ENCODE measurements at regions not wholly inside any gene's neighbourhood (a gene's known extent, or its start where the extent isn't known, plus 50 kb on each side); places are given as distances from the start of the nearest gene placed in this dataset.
A peak's percentile ranks its signal among the peaks of the same experiment; 100 is the strongest.

GRCh38 chr21:16751695-16752474, 761.0 kb upstream of the CXADR start:
- DNase-seq, result no peak

DNA sequence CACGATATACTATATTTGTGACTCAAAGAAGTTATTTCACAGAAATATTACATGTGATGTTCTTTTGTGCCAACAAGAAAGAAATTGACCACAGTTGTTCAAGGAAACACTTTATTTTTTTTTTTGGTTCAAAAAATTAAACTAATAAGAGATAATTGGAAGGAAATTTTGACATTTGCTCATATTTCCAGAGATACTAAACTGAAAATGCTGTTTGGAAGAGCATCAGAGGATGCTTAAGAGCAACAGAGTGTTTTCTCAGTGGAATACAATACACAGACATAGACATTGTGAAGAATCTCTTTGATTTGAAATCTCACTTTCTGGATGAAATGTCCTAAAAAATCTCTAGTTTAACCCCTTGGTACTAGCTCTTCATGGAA, 760.4 kb upstream of the CXADR start:
- no peak for DNase-seq

- no peak for DNase-seq
Observed at GRCh38 chr21:16755061-16755460, 757.8 kb upstream of the CXADR start.

DNA sequence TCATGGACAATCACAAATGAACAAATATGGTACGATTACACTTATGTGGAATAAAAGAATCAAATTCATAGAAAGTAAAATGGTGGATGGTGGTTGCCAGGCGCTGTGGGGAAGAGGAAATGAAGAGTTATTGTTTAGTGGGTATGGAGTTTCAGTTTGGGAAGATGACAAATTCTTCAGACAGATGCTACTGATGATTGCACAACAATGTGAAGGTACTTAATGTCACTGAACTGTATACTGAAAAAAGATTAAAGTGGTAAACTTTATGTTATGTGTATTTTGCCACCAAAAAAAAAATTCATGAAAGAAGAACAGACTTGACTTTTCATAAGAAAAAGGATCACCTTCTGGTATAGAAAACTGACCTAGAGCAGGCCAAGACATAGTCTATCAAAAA, 745.6 kb upstream of the CXADR start:
- no peak for DNase-seq

- DNase-seq, result no peak
Observed at GRCh38 chr21:16768096-16768495, 744.7 kb upstream of the CXADR start.

- no peak for DNase-seq
Observed at GRCh38 chr21:16770266-16770665, 742.6 kb upstream of the CXADR start.

DNA sequence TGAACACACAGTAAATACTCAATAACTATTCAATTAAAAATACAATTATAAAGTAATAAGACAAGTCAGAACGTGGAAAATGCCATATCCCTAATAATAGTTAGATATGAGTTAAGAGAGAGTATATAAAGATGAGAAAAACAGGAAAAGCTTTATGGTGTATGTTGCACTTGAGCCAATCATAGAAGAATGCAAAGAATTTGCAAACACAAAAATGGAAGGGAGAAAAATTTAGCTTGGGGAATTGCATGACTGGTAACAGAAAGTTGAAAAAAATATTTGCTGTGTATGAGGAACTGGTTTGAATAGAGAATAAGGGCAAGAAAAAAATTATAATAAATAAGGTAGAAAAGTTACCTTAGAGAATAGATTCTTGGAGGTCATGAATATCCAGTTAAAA, 739.6 kb upstream of the CXADR start:
- DNase-seq, result no peak

DNA sequence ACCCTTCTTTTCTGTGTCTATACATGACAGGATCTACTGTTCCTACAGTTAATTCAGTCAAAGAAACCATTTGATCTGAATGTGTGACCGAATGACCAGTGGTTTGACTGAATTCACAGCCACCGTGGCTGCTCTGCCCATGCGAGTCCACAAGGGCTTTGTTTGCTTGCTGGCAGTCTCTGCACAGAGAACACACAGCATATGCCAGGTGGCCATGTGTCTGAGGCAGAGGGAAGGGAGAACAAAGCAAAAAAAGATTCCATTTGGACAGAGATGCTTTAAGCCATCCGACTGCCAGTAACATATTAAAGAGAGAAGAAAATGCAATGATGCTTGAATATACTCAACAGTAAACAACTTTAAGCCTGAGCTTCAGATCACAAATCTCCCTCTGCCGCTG, 737.8 kb upstream of the CXADR start:
- DNase-seq, result no peak

GRCh38 chr21:16777041-16777720, 735.7 kb upstream of the CXADR start:
- DNase-seq, result peak; percentile 42

DNA sequence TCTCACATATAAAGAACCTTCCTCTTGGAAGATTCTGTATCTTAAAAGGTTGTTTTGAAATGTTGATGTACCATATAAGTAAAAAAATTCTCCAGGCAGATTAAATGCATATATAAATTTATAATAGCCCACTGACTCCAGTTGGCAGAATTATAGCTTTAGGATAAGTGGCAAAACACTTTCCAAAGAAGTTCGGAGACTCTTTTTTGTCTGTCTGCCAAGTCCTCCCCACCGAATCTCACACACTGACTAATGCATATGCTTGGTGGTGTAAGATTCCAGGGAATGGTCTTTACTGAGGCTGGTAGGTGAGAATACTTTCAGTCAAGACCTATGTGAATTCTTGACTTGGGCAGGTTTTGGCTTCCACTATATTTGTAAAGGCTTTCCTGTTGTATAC, 724.3 kb upstream of the CXADR start:
- no peak for DNase-seq

DNA sequence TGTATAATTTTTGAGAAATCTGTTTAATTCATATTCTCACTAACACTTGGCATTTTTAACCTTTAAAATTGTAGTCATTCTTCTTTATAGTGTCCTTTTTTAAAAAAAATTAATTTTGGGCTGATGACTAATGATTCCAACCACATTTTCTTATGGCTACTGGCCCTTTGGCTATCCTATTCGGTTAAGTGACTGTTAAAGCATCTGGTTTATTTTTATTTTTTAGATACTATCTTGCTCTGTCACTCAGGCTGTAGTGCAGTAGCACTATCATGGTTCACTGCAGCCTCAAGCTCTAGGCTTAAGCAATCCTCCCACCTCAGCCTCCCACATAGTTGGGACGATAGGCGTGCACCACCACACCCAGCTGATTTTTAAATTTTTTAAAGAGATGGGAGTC, 723.2 kb upstream of the CXADR start:
- DNase-seq, result no peak

DNA sequence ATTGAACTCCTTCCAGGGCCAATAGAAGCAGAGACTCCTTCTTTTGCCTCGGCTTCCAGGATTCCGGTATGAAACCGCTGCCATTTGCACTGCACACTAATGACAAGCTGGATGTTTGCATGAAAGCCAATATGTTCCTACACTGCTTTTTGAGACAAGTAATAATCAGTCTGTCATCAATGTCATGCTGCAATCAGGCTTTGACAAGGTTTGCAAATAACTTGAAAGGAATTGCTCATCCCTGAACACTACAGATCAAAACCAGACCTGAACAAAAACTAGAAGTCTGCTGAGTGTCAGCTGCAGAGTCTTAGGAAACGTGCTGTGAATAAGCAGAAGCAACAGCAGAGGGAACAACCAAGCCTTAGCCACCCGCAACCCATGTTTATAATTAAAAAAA, 720.7 kb upstream of the CXADR start:
- no peak for DNase-seq

DNA sequence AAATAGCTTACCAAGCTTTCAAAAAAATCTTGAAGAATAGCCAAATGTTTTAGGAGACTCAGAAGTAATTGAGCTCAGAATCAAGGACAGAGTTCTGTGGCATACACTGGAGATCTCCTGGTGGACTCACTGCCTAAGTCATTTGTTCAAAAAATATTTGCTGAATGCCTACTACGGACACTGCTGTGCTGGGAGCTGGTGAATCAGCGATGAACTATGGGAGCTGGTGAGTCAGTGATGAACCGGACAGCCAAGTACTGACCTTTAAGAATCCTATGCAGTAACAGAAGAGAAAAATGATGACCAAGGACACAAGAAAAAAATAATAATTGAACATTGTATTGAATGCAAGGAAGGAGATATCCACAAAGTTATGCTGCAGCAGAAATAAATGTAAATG, 717.9 kb upstream of the CXADR start:
- DNase-seq, result no peak

- DNase-seq, result no peak
Observed at GRCh38 chr21:16796776-16797175, 716.1 kb upstream of the CXADR start.

- no peak for DNase-seq
Observed at GRCh38 chr21:16797540-16797939, 715.3 kb upstream of the CXADR start.

DNA sequence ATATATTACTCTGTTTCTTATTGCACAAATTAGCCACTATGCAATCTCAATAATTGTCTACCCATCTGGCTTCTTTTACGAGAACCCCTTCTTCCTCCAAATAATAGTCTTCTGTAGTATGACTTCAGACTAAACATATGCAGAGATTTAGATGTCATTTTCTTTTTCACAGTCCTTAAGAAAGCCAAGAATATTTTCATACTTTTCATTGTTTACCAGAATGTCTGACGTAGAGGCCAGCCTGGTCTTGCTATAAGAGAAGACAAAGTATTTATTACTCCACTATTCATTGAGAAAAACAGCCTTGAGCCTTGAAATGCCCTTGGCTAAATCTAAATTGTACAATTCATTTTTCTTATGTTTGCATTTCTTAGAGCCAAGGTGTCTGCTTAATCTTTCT, 714.9 kb upstream of the CXADR start:
- DNase-seq, result no peak

GRCh38 chr21:16800536-16801275, 712.1 kb upstream of the CXADR start:
- no peak for DNase-seq

GRCh38 chr21:16811011-16811410, 701.8 kb upstream of the CXADR start:
- no peak for DNase-seq

DNA sequence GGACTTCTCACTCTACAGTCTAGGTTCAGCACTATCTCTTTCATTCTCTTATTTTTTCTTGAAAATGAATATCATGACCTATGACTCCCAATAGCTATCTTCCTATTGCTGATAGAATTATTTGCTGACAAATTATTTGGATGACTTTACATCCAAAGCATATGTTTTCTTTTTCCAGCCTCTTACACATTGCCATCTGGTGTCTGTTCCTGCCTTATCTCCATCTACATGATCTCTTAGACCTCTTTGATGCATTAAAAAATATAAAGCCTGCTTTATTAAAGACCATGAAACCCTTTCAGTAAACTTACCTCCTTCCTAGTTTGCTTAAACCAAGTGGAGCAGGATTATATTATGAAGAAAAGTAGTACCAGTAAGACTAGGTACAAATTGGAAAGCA, 700.9 kb upstream of the CXADR start:
- DNase-seq, result no peak

DNA sequence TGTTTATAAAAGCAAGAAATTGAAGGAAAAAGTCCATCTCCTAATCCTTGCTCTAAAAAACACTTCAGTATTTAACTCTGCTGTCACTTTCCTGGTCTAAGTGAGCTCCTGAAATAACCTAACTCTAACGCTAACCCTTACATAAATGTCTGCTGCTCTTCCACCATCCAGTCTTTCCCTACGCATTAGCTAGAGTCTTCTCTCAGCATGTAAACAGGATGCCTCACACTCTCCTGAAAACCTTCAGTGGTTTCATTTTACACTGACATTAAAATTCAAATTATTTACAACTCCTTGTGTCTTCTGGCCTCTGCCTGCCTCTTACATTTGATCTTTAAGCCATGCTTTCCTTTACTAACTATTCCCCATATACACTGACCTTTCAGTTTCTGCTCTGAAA, 697.6 kb upstream of the CXADR start:
- DNase-seq, result no peak

- no peak for DNase-seq
Observed at GRCh38 chr21:16821588-16821987, 691.3 kb upstream of the CXADR start.

GRCh38 chr21:16829532-16829931, 683.3 kb upstream of the CXADR start:
- no peak for DNase-seq

- no peak for DNase-seq
Observed at GRCh38 chr21:16832791-16833190, 680.1 kb upstream of the CXADR start.
